ENCODE measurements at regions not wholly inside any gene's neighbourhood (a gene's known extent, or its start where the extent isn't known, plus 50 kb on each side); places are given as distances from the start of the nearest gene placed in this dataset.

GRCh38 chr16:65200156-65200773 lies 78.4 kb upstream of the CDH11 start:
- TF ChIP-seq EZH2 (IDR thresholded peaks at IDR 0.05; ENCODE audit: borderline replicate concordance, low read length) (no peak), CTCF (conservative IDR thresholded peaks at IDR 0.05 in 1 of 2, IDR thresholded peaks at IDR 0.05 in 1 of 2; ENCODE audit: extremely low read depth in 1 of 2, insufficient read depth in 1 of 2, low read depth in 1 of 2, low read length in 2 of 2) (no peak)
